Astrocyte (in vitro differentiated cells and primary cell): ENCODE measurements at regions not wholly inside any gene's neighbourhood (a gene's known extent, or its start where the extent isn't known, plus 50 kb on each side); places are given as distances from the start of the nearest gene placed in this dataset.

ENCODE experiments used
- CTCF ChIP-seq: IDR thresholded peaks from 2 replicates; pipeline ENCODE4 v1.5.1; 2011; ENCODE audit warnings: low read depth, mild to moderate bottlenecking, inconsistent platforms, low read length, moderate library complexity; ENCODE audit not compliant: insufficient read depth
- EZH2 ChIP-seq: IDR thresholded peaks from 2 replicates; pipeline ENCODE4 v1.6.1; 2012; ENCODE audit warnings: mild to moderate bottlenecking, low read length, inconsistent platforms; ENCODE audit not compliant: insufficient read depth

- TF ChIP-seq CTCF (no peak), EZH2 (no peak)
Measured at GRCh38 chr7:53470336-53470970, 435.0 kb downstream of the POM121L12 start.
